HG02571 (cell line): ENCODE measurements at regions not wholly inside any gene's neighbourhood (a gene's known extent, or its start where the extent isn't known, plus 50 kb on each side); places are given as distances from the start of the nearest gene placed in this dataset.
"Not testable (repeated sequence)": the region's sequence is repeated elsewhere in the genome, so short reads cannot be mapped to it uniquely, and the experiment has no call there.

Source experiments
- ATAC-seq: cut with Tn5 transposase; IDR thresholded peaks from one replicate; pipeline ENCODE4 v1.9.1; 2021; ENCODE audit warnings: mild to moderate bottlenecking, moderate library complexity; ENCODE audit not compliant: unreplicated experiment

DNA sequence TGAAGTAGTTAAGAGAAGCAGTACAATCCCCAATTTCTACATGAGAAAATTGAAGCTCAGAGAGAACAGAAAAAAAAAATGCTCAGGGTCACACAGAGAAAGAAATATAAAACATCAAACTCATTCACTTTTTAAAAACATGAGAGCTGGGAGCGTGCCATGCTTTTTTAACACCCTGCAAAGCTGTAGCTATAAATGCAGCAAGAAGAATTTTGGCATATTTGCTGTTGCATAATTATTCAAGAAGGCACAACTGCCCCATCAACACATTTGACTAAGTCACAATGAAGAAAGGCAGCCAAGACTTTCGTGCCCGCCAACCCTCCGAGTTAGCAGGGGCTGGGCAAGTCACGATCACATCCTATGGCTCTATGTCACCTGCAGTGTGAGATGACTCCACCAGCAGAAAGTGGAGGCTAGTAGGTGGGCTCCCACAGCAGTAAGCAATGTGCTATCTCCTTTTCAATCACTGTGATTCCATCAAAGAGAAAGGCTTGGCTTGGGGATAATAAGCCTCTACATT is 214.8 kb downstream of the DHX15 start:
- ATAC-seq, result no peak

DNA sequence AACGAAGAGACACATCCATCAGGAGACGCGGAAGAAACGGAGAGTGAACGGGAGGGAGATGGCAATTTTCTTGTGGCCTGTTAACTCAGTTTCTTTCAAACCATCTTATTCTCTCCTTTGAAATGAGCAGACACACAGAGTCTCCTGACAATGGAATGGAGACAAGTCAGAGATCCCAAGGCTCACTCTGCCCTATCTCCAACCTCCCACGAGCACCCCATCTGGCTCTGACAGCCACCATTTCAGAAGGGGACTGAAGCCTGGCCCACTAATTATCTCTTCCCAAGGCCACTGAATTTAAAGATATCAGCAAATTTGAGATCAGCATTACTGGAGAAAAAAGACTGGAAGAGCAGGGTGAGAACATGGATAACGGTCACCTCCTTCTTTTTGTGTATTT is 215.6 kb downstream of the DHX15 start:
- ATAC-seq, result no peak

- ATAC-seq, result no peak
Observed at GRCh38 chr4:24364852-24365251, 219.5 kb downstream of the DHX15 start.

- no peak for ATAC-seq
Observed at GRCh38 chr4:24364249-24364648, 220.1 kb downstream of the DHX15 start.

DNA sequence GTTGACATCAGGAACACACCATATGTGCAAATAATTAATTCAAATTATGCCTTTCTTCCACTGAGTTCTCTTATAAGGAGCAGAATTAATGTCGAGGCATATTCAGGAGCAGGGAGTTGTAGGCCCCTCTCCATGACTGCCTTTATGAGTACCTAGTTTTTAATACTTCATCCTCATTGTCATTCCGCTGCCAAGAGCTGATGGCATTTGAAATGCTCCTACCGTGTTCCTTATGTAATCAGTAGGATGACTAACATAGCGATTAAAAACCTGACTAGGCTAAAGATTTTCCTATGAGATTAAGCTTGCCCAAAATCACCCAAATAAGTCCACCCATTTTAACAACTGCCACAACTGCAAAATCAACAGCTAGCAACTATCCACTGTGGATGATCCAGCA is 220.6 kb downstream of the DHX15 start:
- no peak for ATAC-seq

GRCh38 chr4:24352112-24352511 is 232.2 kb downstream of the DHX15 start:
- ATAC-seq, result no peak

GRCh38 chr4:24349168-24349996 is 235.0 kb downstream of the DHX15 start:
- not testable (repeated sequence) for ATAC-seq

GRCh38 chr4:24339260-24339659 is 245.1 kb downstream of the DHX15 start:
- ATAC-seq, result no peak

- ATAC-seq, result no peak
Observed at GRCh38 chr4:24337451-24338190, 246.7 kb downstream of the DHX15 start.

GRCh38 chr4:24335616-24336015 is 248.7 kb downstream of the DHX15 start:
- ATAC-seq, result no peak

- ATAC-seq, result no peak
Observed at GRCh38 chr4:24334906-24335305, 249.4 kb downstream of the DHX15 start.

GRCh38 chr4:24330573-24330972 is 253.8 kb downstream of the DHX15 start:
- no peak for ATAC-seq

- ATAC-seq, result no peak
Observed at GRCh38 chr4:24330172-24330571, 254.2 kb downstream of the DHX15 start.

- no peak for ATAC-seq
Observed at GRCh38 chr4:24328711-24329110, 255.6 kb downstream of the DHX15 start.

GRCh38 chr4:24328310-24328709 is 256.0 kb downstream of the DHX15 start:
- ATAC-seq, result no peak

DNA sequence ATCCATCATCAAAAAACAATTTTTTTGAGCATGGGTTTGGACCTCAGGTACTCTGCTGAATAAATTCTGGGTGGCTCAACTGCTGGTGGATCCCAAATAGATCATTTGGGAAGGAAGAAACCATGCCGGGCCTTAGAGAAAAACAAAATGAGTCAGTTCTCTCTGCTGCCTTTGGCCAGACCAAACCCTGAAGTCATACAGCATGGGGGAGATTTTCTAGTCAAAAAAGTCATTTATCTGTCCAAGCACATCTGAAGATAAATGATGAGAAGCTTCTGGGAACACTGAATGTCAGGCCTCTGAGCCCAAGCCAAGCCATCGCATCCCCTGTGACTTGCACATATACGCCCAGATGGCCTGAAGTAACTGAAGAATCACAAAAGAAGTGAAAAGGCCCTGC is 261.4 kb downstream of the DHX15 start:
- no peak for ATAC-seq

GRCh38 chr4:24322511-24322910 is 261.8 kb downstream of the DHX15 start:
- no peak for ATAC-seq

GRCh38 chr4:24321616-24322015 is 262.7 kb downstream of the DHX15 start:
- ATAC-seq, result no peak

DNA sequence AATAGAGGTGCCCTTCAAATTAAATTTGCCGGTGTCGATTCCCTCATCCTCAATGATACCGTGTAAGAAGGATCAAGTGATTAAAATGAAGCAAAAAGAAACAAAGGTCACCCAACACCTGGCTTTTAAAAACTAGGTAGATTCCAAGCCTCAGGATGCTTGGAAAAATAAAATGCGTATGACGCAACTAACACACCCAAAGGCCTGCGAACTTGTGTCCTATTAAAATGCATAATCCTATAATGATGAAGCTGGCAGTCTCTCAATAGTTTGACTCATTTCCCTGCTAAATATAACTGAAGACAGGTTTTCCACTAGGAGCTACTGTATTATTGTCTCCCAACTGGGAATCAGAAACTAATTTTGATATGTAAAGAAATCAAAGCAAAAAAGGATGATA is 263.2 kb downstream of the DHX15 start:
- ATAC-seq, result no peak

DNA sequence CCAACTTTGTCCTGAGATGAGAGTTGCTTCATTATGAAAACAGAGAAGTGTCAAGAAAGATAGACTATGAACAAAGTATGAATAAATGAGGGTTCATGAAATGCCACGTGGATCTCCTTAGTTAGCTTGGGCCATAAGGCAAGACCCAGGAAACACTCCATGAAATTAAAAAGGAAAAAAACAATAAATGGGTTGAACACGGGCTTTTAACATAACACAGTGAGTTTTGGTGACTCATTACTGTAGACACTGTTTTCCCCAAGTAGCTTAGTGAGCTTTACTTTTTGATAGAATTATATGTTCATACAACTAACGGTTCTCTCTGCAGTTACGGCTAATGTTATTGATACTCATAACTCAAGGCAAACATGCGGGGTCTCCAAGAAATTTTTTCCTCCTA is 265.0 kb downstream of the DHX15 start:
- no peak for ATAC-seq

- no peak for ATAC-seq
Observed at GRCh38 chr4:24315056-24315455, 269.3 kb downstream of the DHX15 start.

GRCh38 chr4:24312261-24312913 is 272.0 kb downstream of the DHX15 start:
- ATAC-seq, result no peak
